OCI-LY7 (cell line): ENCODE measurements at regions not wholly inside any gene's neighbourhood (a gene's known extent, or its start where the extent isn't known, plus 50 kb on each side); places are given as distances from the start of the nearest gene placed in this dataset.

Experiments used
- CTCF ChIP-seq: fragments of 200-600 bp; sonication (generic); conservative IDR thresholded peaks from 2 replicates; pipeline ENCODE4 v1.5.1; 2014; ENCODE audit warnings: mild to moderate bottlenecking, antibody characterized with exemption, low read length, moderate library complexity, mixed read lengths
- EZH2phosphoT487 ChIP-seq: fragments of 200-600 bp; sonication (generic); IDR thresholded peaks from 2 replicates; pipeline ENCODE4 v1.6.1; 2018; ENCODE audit warnings: low read depth, borderline replicate concordance, mild to moderate bottlenecking, mixed run types, antibody characterized with exemption, low read length, moderate library complexity, mixed read lengths

- TF ChIP-seq CTCF: no peak
- no peak for TF ChIP-seq EZH2phosphoT487
Observed at GRCh38 chr1:99445071-99445470, 180.8 kb downstream of the PLPPR4 start.
